Left kidney (tissue), 1 donor: ENCODE measurements at regions not wholly inside any gene's neighbourhood (a gene's known extent, or its start where the extent isn't known, plus 50 kb on each side); places are given as distances from the start of the nearest gene placed in this dataset.
"Not testable (repeated sequence)": the region's sequence is repeated elsewhere in the genome, so short reads cannot be mapped to it uniquely, and the experiment has no call there.

Experiments
- DNase-seq: peaks from one replicate; pipeline ENCODE4 v3.0.0-alpha.2; 2013

GRCh38 chr9:41839786-41840185, 289.4 kb downstream of the CNTNAP3B start:
- not testable (repeated sequence) for DNase-seq

- not testable (repeated sequence) for DNase-seq
Observed at GRCh38 chr9:41838953-41839352, 290.3 kb downstream of the CNTNAP3B start.

- not testable (repeated sequence) for DNase-seq
Observed at GRCh38 chr9:41838562-41838851, 290.7 kb downstream of the CNTNAP3B start.

- DNase-seq: not testable (repeated sequence)
Observed at GRCh38 chr9:41837684-41838561, 291.3 kb downstream of the CNTNAP3B start.

- not testable (repeated sequence) for DNase-seq
Observed at GRCh38 chr9:41833108-41833507, 296.1 kb downstream of the CNTNAP3B start.

GRCh38 chr9:41824723-41825122, 304.5 kb downstream of the CNTNAP3B start:
- DNase-seq: not testable (repeated sequence)

- not testable (repeated sequence) for DNase-seq
Observed at GRCh38 chr9:41802706-41803105, 326.5 kb downstream of the CNTNAP3B start.

- DNase-seq: not testable (repeated sequence)
Observed at GRCh38 chr9:41798684-41799083, 330.5 kb downstream of the CNTNAP3B start.

GRCh38 chr9:41790719-41791363, 338.4 kb downstream of the CNTNAP3B start:
- not testable (repeated sequence) for DNase-seq

- not testable (repeated sequence) for DNase-seq
Observed at GRCh38 chr9:41790007-41790406, 339.2 kb downstream of the CNTNAP3B start.

- DNase-seq: not testable (repeated sequence)
Observed at GRCh38 chr9:41789387-41789786, 339.8 kb downstream of the CNTNAP3B start.

GRCh38 chr9:41787951-41788350, 341.3 kb downstream of the CNTNAP3B start:
- DNase-seq: not testable (repeated sequence)

- DNase-seq: not testable (repeated sequence)
Observed at GRCh38 chr9:41787270-41787669, 342.0 kb downstream of the CNTNAP3B start.

- not testable (repeated sequence) for DNase-seq
Observed at GRCh38 chr9:41784006-41784405, 345.2 kb downstream of the CNTNAP3B start.

- not testable (repeated sequence) for DNase-seq
Observed at GRCh38 chr9:41783070-41783810, 346.0 kb downstream of the CNTNAP3B start.

- DNase-seq: not testable (repeated sequence)
Observed at GRCh38 chr9:41781899-41782298, 347.3 kb downstream of the CNTNAP3B start.

GRCh38 chr9:41779897-41780406, 349.3 kb downstream of the CNTNAP3B start:
- DNase-seq: not testable (repeated sequence)

GRCh38 chr9:41779192-41779591, 350.0 kb downstream of the CNTNAP3B start:
- not testable (repeated sequence) for DNase-seq

GRCh38 chr9:41778535-41779071, 350.6 kb downstream of the CNTNAP3B start:
- DNase-seq: not testable (repeated sequence)

GRCh38 chr9:41777536-41777935, 351.7 kb downstream of the CNTNAP3B start:
- not testable (repeated sequence) for DNase-seq

- not testable (repeated sequence) for DNase-seq
Observed at GRCh38 chr9:41772541-41772940, 356.7 kb downstream of the CNTNAP3B start.

GRCh38 chr9:41771693-41772092, 357.5 kb downstream of the CNTNAP3B start:
- not testable (repeated sequence) for DNase-seq
